SK-N-SH (cell line): ENCODE measurements at regions not wholly inside any gene's neighbourhood (a gene's known extent, or its start where the extent isn't known, plus 50 kb on each side); places are given as distances from the start of the nearest gene placed in this dataset.

ENCODE experiments used
- JUND ChIP-seq: IDR thresholded peaks from 2 replicates; pipeline ENCODE4 v1.4.0; 2012
- POLR2AphosphoS5 ChIP-seq: IDR thresholded peaks from 2 replicates; pipeline ENCODE4 v1.6.1; 2012; ENCODE audit warnings: low read depth, low read length
- RAD21 ChIP-seq: IDR thresholded peaks from 2 replicates; pipeline ENCODE4 v1.6.1; 2012; ENCODE audit warnings: mild to moderate bottlenecking, low read length
- SMC3 ChIP-seq: IDR thresholded peaks from 2 replicates; pipeline ENCODE4 v1.6.1; 2012; ENCODE audit warnings: low read depth, low read length, improper control_type of control experiment
- TAF1 ChIP-seq: IDR thresholded peaks from 2 replicates; pipeline ENCODE4 v1.6.1; 2012; ENCODE audit warnings: low read depth, mild to moderate bottlenecking, low read length, moderate library complexity, borderline replicate concordance
- TF ChIP-seq, protein P1 (sequence below): fragments of 200-600 bp; sonication (generic); IDR thresholded peaks from 2 replicates; pipeline ENCODE4 v1.6.1; 2017; ENCODE audit warnings: antibody characterized with exemption, mild to moderate bottlenecking, moderate library complexity
- TF ChIP-seq, protein P2 (sequence below): IDR thresholded peaks from 2 replicates; pipeline ENCODE4 v1.4.0; 2012; ENCODE audit warnings: low read depth
- TF ChIP-seq, protein P3 (sequence below): IDR thresholded peaks from 2 replicates; pipeline ENCODE4 v1.6.1; 2012; ENCODE audit warnings: mild to moderate bottlenecking, low read depth, low read length, moderate library complexity
- TF ChIP-seq, protein P4 (sequence below): IDR thresholded peaks from 2 replicates; pipeline ENCODE4 v1.4.0; 2012; ENCODE audit warnings: low read depth, borderline replicate concordance

DNA sequence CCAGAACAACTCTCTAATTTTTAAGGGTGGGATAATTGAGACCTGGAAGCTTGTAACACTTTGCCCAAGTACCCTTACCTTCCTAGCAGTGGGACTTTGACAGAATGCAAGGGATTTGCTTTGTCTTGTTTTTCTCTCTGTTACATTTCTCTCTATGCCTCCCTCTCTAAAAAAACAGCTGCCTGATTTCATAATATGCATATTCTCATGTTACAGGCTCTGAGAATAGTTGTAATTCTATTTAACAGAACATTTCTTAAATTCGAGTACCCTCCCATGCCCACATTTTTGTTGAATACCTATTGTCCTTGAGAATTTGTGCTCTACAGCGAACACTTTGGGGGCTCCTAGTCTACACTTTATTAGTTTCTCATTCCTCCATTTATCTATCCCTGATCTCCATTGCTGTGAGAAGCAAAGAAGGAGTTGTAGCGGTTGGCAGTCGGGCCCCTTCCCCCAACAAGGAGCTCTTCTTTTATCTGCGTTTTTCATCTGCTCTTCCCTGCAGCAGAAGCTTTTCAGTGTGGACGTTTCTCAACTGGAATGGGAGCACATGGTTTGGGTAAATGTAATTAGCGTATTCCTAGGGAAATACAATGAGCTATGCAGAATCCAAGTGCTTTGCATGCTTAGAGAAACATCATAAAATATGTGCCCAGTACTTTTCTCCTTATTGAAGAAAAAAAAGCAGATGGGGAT is 117.7 kb upstream of the CCDC90B start:
- TF ChIP-seq, protein P1, sequence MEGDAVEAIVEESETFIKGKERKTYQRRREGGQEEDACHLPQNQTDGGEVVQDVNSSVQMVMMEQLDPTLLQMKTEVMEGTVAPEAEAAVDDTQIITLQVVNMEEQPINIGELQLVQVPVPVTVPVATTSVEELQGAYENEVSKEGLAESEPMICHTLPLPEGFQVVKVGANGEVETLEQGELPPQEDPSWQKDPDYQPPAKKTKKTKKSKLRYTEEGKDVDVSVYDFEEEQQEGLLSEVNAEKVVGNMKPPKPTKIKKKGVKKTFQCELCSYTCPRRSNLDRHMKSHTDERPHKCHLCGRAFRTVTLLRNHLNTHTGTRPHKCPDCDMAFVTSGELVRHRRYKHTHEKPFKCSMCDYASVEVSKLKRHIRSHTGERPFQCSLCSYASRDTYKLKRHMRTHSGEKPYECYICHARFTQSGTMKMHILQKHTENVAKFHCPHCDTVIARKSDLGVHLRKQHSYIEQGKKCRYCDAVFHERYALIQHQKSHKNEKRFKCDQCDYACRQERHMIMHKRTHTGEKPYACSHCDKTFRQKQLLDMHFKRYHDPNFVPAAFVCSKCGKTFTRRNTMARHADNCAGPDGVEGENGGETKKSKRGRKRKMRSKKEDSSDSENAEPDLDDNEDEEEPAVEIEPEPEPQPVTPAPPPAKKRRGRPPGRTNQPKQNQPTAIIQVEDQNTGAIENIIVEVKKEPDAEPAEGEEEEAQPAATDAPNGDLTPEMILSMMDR: no peak
- TF ChIP-seq, protein P2, sequence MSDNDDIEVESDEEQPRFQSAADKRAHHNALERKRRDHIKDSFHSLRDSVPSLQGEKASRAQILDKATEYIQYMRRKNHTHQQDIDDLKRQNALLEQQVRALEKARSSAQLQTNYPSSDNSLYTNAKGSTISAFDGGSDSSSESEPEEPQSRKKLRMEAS: no peak
- TF ChIP-seq TAF1: no peak
- TF ChIP-seq, protein P3, sequence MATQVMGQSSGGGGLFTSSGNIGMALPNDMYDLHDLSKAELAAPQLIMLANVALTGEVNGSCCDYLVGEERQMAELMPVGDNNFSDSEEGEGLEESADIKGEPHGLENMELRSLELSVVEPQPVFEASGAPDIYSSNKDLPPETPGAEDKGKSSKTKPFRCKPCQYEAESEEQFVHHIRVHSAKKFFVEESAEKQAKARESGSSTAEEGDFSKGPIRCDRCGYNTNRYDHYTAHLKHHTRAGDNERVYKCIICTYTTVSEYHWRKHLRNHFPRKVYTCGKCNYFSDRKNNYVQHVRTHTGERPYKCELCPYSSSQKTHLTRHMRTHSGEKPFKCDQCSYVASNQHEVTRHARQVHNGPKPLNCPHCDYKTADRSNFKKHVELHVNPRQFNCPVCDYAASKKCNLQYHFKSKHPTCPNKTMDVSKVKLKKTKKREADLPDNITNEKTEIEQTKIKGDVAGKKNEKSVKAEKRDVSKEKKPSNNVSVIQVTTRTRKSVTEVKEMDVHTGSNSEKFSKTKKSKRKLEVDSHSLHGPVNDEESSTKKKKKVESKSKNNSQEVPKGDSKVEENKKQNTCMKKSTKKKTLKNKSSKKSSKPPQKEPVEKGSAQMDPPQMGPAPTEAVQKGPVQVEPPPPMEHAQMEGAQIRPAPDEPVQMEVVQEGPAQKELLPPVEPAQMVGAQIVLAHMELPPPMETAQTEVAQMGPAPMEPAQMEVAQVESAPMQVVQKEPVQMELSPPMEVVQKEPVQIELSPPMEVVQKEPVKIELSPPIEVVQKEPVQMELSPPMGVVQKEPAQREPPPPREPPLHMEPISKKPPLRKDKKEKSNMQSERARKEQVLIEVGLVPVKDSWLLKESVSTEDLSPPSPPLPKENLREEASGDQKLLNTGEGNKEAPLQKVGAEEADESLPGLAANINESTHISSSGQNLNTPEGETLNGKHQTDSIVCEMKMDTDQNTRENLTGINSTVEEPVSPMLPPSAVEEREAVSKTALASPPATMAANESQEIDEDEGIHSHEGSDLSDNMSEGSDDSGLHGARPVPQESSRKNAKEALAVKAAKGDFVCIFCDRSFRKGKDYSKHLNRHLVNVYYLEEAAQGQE: no peak
- no peak for TF ChIP-seq SMC3
- TF ChIP-seq, protein P4, sequence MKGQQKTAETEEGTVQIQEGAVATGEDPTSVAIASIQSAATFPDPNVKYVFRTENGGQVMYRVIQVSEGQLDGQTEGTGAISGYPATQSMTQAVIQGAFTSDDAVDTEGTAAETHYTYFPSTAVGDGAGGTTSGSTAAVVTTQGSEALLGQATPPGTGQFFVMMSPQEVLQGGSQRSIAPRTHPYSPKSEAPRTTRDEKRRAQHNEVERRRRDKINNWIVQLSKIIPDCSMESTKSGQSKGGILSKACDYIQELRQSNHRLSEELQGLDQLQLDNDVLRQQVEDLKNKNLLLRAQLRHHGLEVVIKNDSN: no peak
- TF ChIP-seq JUND: no peak
- TF ChIP-seq RAD21: no peak
- no peak for TF ChIP-seq POLR2AphosphoS5
